Suprapubic skin (tissue), 3 donors: ENCODE measurements at regions not wholly inside any gene's neighbourhood (a gene's known extent, or its start where the extent isn't known, plus 50 kb on each side); places are given as distances from the start of the nearest gene placed in this dataset.

Experiments used
- CTCF ChIP-seq, 2 donors: fragments of 200-600 bp in 1 of 2; fragments of 450-650 bp in 1 of 2; sonication (generic) in 1 of 2; IDR thresholded peaks; one replicate each; pipeline ENCODE4 v1.5.1; 2016 to 2019; ENCODE audit warnings: antibody characterized with exemption in 2 of 2, mild to moderate bottlenecking in 1 of 2, moderate library complexity in 1 of 2
- POLR2AphosphoS5 ChIP-seq, 3 donors: sonication (generic); formaldehyde crosslinking; IDR thresholded peaks; one replicate each; pipeline ENCODE4 v1.6.1; 2017; ENCODE audit warnings: antibody characterized with exemption in 3 of 3

- no peak for TF ChIP-seq CTCF (IDR thresholded peaks at IDR 0.05)
- TF ChIP-seq POLR2AphosphoS5 (IDR thresholded peaks at IDR 0.05) = no peak
These were observed 93.7 kb downstream of the TDRD15 start for GRCh38 chr2:21217442-21217841.
